ENCODE measurements at regions not wholly inside any gene's neighbourhood (a gene's known extent, or its start where the extent isn't known, plus 50 kb on each side); places are given as distances from the start of the nearest gene placed in this dataset.

DNA sequence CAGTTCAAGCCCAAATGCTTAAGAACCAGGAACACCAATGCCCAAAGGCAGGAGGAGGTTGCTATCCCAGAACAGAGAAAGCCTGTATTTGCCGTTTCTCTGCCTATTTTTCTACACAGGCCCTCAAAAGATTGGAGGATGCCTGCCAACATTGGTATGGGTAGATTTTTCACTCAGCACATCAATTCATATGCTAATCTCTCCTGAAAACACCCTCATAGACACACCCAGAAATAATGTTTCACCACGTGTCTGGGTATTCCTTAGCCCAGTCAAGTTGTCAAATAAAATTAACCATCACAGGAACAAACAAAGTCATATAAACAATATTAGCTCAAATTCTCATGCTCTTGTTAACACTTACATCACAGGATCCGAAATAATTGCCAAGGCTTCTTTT lies 121.9 kb downstream of the RGS21 start:
- Histone ChIP-seq H3K4me1 (no peaks in the 10 kb centered on the region), H3K27ac (no peak overlapping the region), H3K27me3 (no peaks in the 10 kb centered on the region), H3K36me3 (no peaks in the 10 kb centered on the region), H3K4me3 (no peak overlapping the region), H3K9me3 (no peaks in the 10 kb centered on the region)
- TF ChIP-seq EP300 (IDR thresholded peaks at IDR 0.05), result no peak
- no peak for TF ChIP-seq POLR2AphosphoS5 (IDR thresholded peaks at IDR 0.05)
- no peak for TF ChIP-seq POLR2A (IDR thresholded peaks at IDR 0.05)
- no peak for TF ChIP-seq CTCF (IDR thresholded peaks at IDR 0.05)
- DNase-seq, result no peak
- intact Hi-C loops (cut with DNase I; ENCODE audit: low total_unique reads), result no loop called here
- WGBS, 5 donors, result 43 to 55% (median 54%) methylated on average over 3 of the region's 3 CpGs

DNA sequence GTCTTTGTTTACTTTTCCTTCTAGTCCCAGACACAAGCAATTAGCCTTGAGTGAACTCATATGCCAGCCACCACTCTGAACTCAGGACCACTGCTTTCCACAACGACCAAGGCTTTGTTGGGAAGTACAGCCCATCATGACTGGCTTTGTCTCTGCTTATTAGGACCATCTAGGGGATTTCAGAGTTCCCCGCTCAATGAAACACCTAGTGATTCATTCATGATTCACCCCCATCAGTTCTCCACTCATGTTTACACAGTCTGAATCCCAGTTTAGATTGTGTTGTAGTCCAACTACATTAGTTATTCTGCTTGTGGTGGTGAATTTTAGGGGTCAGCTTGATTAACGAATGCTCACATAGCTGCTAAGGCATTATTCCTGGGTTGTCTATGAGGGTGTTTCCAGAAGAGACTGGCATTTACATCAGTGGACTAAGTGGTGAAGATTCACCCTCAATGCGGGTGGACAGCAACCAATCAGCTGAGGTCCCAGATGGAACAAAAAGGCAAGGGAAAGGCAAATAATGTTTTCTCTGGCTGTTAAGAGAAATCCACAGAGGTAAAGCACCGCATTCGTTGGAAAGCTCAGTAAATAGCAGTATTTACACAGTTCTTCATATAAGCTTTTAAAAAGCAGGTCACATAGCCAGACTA lies 122.7 kb downstream of the RGS21 start:
- no peaks in the 10 kb centered on the region for H3K9me3 ChIP-seq
- TF ChIP-seq EP300 (IDR thresholded peaks at IDR 0.05) (no peak), POLR2A (IDR thresholded peaks at IDR 0.05) (no peak), POLR2AphosphoS5 (IDR thresholded peaks at IDR 0.05) (no peak), CTCF (IDR thresholded peaks at IDR 0.05) (no peak)
- no peak overlapping the region for H3K27ac ChIP-seq
- no peaks in the 10 kb centered on the region for H3K27me3 ChIP-seq
- H3K4me1 ChIP-seq, result no peaks in the 10 kb centered on the region
- intact Hi-C loops (cut with DNase I; ENCODE audit: low total_unique reads), result no loop called here
- DNase-seq, result no peak
- no peak overlapping the region for H3K4me3 ChIP-seq
- no peaks in the 10 kb centered on the region for H3K36me3 ChIP-seq
- WGBS, 5 donors, result 50 to 61% (median 57%) methylated on average over 6 of the region's 6 CpGs

GRCh38 chr1:192441492-192441891 lies 124.7 kb downstream of the RGS21 start:
- intact Hi-C loops (cut with DNase I; ENCODE audit: low total_unique reads), result no loop called here
- DNase-seq, result no peak
- whole genome bisulfite sequencing, 5 donors, result 60 to 71% (median 66%) methylated on average over 3 of the region's 3 CpGs
- H3K4me1 ChIP-seq, result peaks cover 0 to 10% (median 4%) of the 10 kb centered on the region in 4 donors
- no peak for TF ChIP-seq EP300 (IDR thresholded peaks at IDR 0.05)
- TF ChIP-seq POLR2AphosphoS5 (IDR thresholded peaks at IDR 0.05), result no peak
- TF ChIP-seq POLR2A (IDR thresholded peaks at IDR 0.05), result no peak
- no peak for TF ChIP-seq CTCF (IDR thresholded peaks at IDR 0.05)
- no peak overlapping the region for H3K4me3 ChIP-seq
- H3K36me3 ChIP-seq, result no peaks in the 10 kb centered on the region
- no peak overlapping the region for H3K27ac ChIP-seq
- no peaks in the 10 kb centered on the region for H3K9me3 ChIP-seq
- H3K27me3 ChIP-seq, result no peaks in the 10 kb centered on the region

- Histone ChIP-seq H3K36me3 (no peaks in the 10 kb centered on the region), H3K4me3 (no peak overlapping the region), H3K4me1 (peaks cover 0 to 10% (median 4%) of the 10 kb centered on the region in 4 donors), H3K27me3 (no peaks in the 10 kb centered on the region), H3K9me3 (no peaks in the 10 kb centered on the region), H3K27ac (no peak overlapping the region)
- 35 to 49% (median 41%) methylated on average over 2 of the region's 2 CpGs for WGBS, 5 donors
- no peak for TF ChIP-seq EP300 (IDR thresholded peaks at IDR 0.05)
- TF ChIP-seq POLR2A (IDR thresholded peaks at IDR 0.05), result no peak
- TF ChIP-seq CTCF (IDR thresholded peaks at IDR 0.05), result no peak
- no peak for TF ChIP-seq POLR2AphosphoS5 (IDR thresholded peaks at IDR 0.05)
- intact Hi-C loops (cut with DNase I; ENCODE audit: low total_unique reads), result no loop called here
- no peak for DNase-seq
These were observed 125.9 kb downstream of the RGS21 start for GRCh38 chr1:192442736-192443135.

Measured in stomach (tissue), 8 donors.